ENCODE measurements at regions not wholly inside any gene's neighbourhood (a gene's known extent, or its start where the extent isn't known, plus 50 kb on each side); places are given as distances from the start of the nearest gene placed in this dataset.

DNA sequence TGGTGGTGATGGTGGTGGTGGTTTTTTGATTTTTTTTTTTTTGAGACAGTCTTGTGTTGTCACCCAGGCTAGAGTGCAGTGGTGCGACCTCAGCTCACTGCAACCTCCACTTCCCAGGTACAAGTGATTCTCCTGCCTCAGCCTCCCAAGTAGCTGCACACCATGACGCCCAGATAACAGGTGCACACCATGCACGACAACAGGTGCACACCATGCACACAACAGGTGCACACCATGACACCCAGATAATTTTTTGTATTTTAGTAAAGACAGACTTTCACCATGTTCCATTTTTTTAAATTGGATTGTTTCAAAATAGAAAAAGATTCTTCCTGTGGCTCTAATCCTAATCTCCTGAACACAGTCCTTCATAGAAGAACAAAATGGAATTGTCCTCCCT is 257.9 kb downstream of the ALDH8A1 start:
- H3K27me3 ChIP-seq (ENCODE audit: control insufficient read depth, insufficient read depth, low read length) = no peaks in the 10 kb centered on the region
- no peaks in the 10 kb centered on the region for H3K36me3 ChIP-seq (ENCODE audit: control insufficient read depth, insufficient read depth, low read length)
- no peak overlapping the region for H3K4me3 ChIP-seq (ENCODE audit: low read depth, low read length)
- TF ChIP-seq, protein P1, sequence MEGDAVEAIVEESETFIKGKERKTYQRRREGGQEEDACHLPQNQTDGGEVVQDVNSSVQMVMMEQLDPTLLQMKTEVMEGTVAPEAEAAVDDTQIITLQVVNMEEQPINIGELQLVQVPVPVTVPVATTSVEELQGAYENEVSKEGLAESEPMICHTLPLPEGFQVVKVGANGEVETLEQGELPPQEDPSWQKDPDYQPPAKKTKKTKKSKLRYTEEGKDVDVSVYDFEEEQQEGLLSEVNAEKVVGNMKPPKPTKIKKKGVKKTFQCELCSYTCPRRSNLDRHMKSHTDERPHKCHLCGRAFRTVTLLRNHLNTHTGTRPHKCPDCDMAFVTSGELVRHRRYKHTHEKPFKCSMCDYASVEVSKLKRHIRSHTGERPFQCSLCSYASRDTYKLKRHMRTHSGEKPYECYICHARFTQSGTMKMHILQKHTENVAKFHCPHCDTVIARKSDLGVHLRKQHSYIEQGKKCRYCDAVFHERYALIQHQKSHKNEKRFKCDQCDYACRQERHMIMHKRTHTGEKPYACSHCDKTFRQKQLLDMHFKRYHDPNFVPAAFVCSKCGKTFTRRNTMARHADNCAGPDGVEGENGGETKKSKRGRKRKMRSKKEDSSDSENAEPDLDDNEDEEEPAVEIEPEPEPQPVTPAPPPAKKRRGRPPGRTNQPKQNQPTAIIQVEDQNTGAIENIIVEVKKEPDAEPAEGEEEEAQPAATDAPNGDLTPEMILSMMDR (IDR thresholded peaks at IDR 0.05; ENCODE audit: insufficient read depth, low read length, poor library complexity, severe bottlenecking) = no peak
- no peak for DNase-seq (ENCODE audit: low read depth)

DNA sequence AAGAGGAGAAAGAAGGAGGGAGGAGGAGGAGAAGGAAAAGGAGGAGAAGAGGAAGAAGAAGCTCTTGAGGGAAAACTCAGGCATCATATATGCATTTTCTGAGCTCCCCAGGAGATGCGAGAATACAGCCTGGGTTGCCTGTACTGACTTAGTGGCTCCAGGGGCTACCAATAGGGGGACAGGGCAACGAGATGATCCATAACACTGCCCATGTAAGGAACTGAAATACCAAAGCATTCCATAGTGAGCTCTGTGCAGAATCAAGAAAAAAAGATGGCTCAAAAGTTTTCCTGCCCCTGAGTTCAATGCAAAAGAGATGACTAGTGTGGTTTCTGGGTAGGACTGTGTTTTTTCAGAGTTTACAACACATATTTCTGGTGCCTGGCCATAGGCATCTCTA is 258.7 kb downstream of the ALDH8A1 start:
- DNase-seq (ENCODE audit: low read depth) = no peak
- TF ChIP-seq, protein P1 (IDR thresholded peaks at IDR 0.05; ENCODE audit: insufficient read depth, low read length, poor library complexity, severe bottlenecking) = no peak
- Histone ChIP-seq H3K36me3 (ENCODE audit: control insufficient read depth, insufficient read depth, low read length) (no peaks in the 10 kb centered on the region), H3K27me3 (ENCODE audit: control insufficient read depth, insufficient read depth, low read length) (no peaks in the 10 kb centered on the region), H3K4me3 (ENCODE audit: low read depth, low read length) (no peak overlapping the region)

DNA sequence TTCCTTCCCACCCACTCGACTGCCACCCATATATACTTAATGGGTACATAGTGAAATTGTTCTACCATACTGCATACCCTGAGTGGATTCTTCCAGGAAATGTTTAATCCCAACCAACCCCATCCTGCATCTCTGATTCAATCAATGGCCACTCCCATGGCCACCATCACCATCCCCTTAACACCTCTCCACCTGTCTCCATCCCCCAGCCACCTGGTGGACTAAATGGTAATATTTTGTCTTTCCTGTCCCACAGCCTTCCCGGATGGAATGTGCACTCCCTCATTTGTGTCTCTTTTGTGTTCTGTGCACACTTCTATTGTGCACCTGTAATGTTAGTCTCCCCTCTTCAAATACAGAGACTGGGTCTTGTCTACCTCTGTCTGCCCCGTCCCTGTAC is 259.9 kb downstream of the ALDH8A1 start:
- DNase-seq (ENCODE audit: low read depth) = no peak

GRCh38 chr6:134689641-134690040 is 260.3 kb downstream of the ALDH8A1 start:
- TF ChIP-seq, protein P1 (IDR thresholded peaks at IDR 0.05; ENCODE audit: insufficient read depth, low read length, poor library complexity, severe bottlenecking) = no peak
- Histone ChIP-seq H3K4me3 (ENCODE audit: low read depth, low read length) (no peak overlapping the region), H3K36me3 (ENCODE audit: control insufficient read depth, insufficient read depth, low read length) (no peaks in the 10 kb centered on the region), H3K27me3 (ENCODE audit: control insufficient read depth, insufficient read depth, low read length) (no peaks in the 10 kb centered on the region)
- no peak for DNase-seq (ENCODE audit: low read depth)

More for the DNA sequence above, 259.9 kb downstream of the ALDH8A1 start:
- TF ChIP-seq, protein P1 (IDR thresholded peaks at IDR 0.05; ENCODE audit: insufficient read depth, low read length, poor library complexity, severe bottlenecking) = no peak
- H3K4me3 ChIP-seq (ENCODE audit: low read depth, low read length) = no peak overlapping the region
- H3K27me3 ChIP-seq (ENCODE audit: control insufficient read depth, insufficient read depth, low read length) = no peaks in the 10 kb centered on the region
- H3K36me3 ChIP-seq (ENCODE audit: control insufficient read depth, insufficient read depth, low read length) = no peaks in the 10 kb centered on the region

DNA sequence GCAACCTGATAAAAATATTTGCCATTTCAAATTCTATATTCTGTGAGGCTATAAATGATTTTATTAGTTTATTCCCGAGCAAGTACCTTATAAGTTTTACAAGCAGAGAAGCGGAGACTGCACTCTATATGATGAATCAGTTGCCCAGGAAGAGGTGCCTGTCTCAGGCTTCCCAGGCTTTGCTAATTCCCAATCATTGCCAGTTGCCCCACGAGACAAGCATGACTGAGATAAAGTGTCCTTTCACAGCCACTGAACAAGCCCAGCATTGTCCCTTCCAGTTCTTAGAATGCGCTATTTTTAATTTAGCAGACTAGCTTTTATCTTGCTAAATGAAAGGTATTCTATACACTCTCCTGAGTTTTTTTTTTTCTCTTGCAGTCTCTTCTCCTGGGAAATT is 260.7 kb downstream of the ALDH8A1 start:
- TF ChIP-seq, protein P1 (IDR thresholded peaks at IDR 0.05; ENCODE audit: insufficient read depth, low read length, poor library complexity, severe bottlenecking) = no peak
- DNase-seq (ENCODE audit: low read depth) = no peak
- Histone ChIP-seq H3K27me3 (ENCODE audit: control insufficient read depth, insufficient read depth, low read length) (no peaks in the 10 kb centered on the region), H3K4me3 (ENCODE audit: low read depth, low read length) (no peak overlapping the region), H3K36me3 (ENCODE audit: control insufficient read depth, insufficient read depth, low read length) (no peaks in the 10 kb centered on the region)

DNA sequence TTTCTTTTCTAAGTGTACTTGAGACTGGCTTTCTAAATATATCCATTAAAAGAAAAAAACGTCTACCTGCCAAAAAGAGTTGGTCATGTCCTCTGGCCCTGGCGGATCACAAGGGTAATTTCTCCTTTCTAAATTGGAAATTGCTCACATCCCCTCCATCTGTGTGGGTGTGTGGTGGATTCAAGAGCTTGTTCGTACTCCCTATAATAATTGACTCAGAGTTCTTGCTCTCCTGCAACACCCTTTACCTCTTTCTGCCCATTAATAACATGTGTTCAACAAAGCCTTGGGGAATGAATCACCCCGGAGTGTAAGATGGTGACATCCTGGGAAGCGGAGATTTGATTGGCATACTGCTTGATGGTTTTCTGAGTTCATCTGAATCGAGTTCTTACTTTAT is 263.8 kb downstream of the ALDH8A1 start:
- H3K36me3 ChIP-seq (ENCODE audit: control insufficient read depth, insufficient read depth, low read length) = no peaks in the 10 kb centered on the region
- no peaks in the 10 kb centered on the region for H3K27me3 ChIP-seq (ENCODE audit: control insufficient read depth, insufficient read depth, low read length)
- H3K4me3 ChIP-seq (ENCODE audit: low read depth, low read length) = no peak overlapping the region
- DNase-seq (ENCODE audit: low read depth) = peak; percentile 83
- TF ChIP-seq, protein P1 (IDR thresholded peaks at IDR 0.05; ENCODE audit: insufficient read depth, low read length, poor library complexity, severe bottlenecking) = no peak
